Large intestine (tissue), 3 donors: ENCODE measurements at regions not wholly inside any gene's neighbourhood (a gene's known extent, or its start where the extent isn't known, plus 50 kb on each side); places are given as distances from the start of the nearest gene placed in this dataset.
"Not testable (repeated sequence)": the region's sequence is repeated elsewhere in the genome, so short reads cannot be mapped to it uniquely, and the experiment has no call there.

Experiments used
- DNase-seq, 2 donors: peaks; one replicate each; pipeline versions ENCODE4 v3.0.0 to v3.0.0-alpha.2; 2013
- H3K27ac ChIP-seq: one replicate; pipeline ENCODE4 v1.5.1; 2013; ENCODE audit warnings: low read length
- H3K27me3 ChIP-seq: 2 replicates; pipeline ENCODE4 v1.6.1; 2013; ENCODE audit warnings: low read length; ENCODE audit not compliant: control insufficient read depth, insufficient read depth
- H3K36me3 ChIP-seq: 2 replicates; pipeline ENCODE4 v1.6.1; 2013; ENCODE audit warnings: low read length; ENCODE audit not compliant: control insufficient read depth, insufficient read depth
- H3K4me1 ChIP-seq: one replicate; pipeline ENCODE4 v1.6.1; 2013; ENCODE audit warnings: low read length; ENCODE audit not compliant: control insufficient read depth, insufficient read depth
- H3K4me3 ChIP-seq: one replicate; pipeline ENCODE4 v1.5.1; 2013; ENCODE audit warnings: low read length
- H3K9me3 ChIP-seq: one replicate; pipeline ENCODE4 v1.6.1; 2013; ENCODE audit warnings: mild to moderate bottlenecking, low read depth, low read length, moderate library complexity; ENCODE audit not compliant: control insufficient read depth
- WGBS: methylation state at CpG from one replicate; pipeline ENCODE4 v1.1.5; 2013; ENCODE audit warnings: low lambda C conversion rate; ENCODE audit not compliant: insufficient coverage; 5-methylcytosine and 5-hydroxymethylcytosine counted together

DNA sequence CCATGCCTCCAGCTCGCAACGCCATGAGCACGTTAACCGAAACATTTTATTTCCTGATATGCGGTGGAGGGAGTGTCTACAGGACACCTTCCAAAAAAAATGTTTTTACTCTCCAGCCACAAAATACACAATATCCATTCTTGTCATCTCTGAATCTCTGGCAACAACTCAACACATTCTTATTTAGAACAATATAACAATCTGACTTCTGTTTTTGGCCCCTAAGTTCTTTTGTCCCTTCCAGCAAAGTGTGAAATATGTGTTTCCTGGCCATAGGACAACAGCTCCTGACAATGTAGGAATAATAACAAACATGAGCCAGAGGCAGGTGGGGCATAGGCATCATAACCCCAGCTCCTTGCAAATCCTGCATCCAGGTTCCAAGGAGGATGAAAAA lies 163.0 kb downstream of the DDX1 start:
- no peak overlapping the region for H3K4me3 ChIP-seq

DNA sequence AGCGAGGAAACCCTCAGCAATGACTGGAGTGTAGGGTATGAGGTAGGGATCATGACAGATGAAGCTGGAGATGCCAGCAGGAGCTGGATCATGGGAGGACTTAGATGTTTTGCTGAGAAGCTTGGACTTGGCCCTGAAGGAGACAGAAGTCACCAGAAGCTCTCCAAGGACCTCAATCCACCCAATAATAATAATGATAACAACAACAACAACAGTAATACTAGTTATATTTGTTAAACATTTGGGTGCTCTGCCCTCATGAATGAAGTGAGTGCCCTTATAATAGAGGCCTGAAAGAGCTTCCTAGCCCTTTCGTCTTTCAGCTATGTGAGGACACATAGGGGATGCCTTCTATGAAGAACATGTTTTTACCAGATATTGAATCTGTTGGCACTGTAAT lies 163.9 kb downstream of the DDX1 start:
- whole genome bisulfite sequencing = no CpG with 5 or more reads among the region's 2 CpGs

More for the DNA sequence above, 163.0 kb downstream of the DDX1 start:
- no peaks in the 10 kb centered on the region for H3K36me3 ChIP-seq
- no peak overlapping the region for H3K27ac ChIP-seq
- WGBS = 14% methylated on average over 1 of the region's 5 CpGs
- peaks cover 3% of the 10 kb centered on the region for H3K9me3 ChIP-seq
- H3K27me3 ChIP-seq = no peaks in the 10 kb centered on the region
- no peak for DNase-seq
- H3K4me1 ChIP-seq = no peaks in the 10 kb centered on the region

DNA sequence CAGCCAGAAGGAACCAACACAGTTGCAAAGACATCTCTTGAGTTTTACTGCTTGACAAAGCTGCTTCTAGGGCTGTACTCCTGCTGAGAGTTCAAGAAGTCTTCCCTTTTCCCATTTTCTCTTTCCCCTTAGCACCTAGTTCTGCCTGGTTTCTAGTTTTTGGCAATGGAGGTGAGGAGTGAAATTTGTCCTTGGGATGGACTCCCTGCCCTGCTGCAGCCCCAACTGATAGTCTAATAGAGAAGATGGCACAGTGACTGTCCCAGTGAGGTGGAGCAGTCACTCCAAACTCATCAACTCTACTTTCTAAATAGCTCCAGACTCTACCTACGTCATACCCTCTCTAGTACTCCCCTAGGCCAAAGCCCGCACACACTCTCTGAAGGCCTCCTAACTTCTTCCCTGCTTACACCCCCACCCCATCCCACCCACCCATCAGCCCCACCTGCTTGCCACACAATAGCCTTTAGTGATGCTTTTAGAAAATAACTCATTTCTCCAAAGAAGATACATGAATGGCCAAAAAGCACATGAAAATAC lies 164.4 kb downstream of the DDX1 start:
- Histone ChIP-seq H3K36me3 (no peaks in the 10 kb centered on the region), H3K27me3 (no peaks in the 10 kb centered on the region), H3K4me1 (no peaks in the 10 kb centered on the region), H3K27ac (no peak overlapping the region), H3K9me3 (peaks cover 3% of the 10 kb centered on the region), H3K4me3 (no peak overlapping the region)
- no CpG with 5 or more reads among the region's 2 CpGs for WGBS
- no peak for DNase-seq

More for the DNA sequence above, 163.9 kb downstream of the DDX1 start:
- Histone ChIP-seq H3K36me3 (no peaks in the 10 kb centered on the region), H3K4me1 (no peaks in the 10 kb centered on the region), H3K27ac (no peak overlapping the region), H3K4me3 (no peak overlapping the region), H3K9me3 (peaks cover 3% of the 10 kb centered on the region), H3K27me3 (no peaks in the 10 kb centered on the region)
- no peak for DNase-seq

DNA sequence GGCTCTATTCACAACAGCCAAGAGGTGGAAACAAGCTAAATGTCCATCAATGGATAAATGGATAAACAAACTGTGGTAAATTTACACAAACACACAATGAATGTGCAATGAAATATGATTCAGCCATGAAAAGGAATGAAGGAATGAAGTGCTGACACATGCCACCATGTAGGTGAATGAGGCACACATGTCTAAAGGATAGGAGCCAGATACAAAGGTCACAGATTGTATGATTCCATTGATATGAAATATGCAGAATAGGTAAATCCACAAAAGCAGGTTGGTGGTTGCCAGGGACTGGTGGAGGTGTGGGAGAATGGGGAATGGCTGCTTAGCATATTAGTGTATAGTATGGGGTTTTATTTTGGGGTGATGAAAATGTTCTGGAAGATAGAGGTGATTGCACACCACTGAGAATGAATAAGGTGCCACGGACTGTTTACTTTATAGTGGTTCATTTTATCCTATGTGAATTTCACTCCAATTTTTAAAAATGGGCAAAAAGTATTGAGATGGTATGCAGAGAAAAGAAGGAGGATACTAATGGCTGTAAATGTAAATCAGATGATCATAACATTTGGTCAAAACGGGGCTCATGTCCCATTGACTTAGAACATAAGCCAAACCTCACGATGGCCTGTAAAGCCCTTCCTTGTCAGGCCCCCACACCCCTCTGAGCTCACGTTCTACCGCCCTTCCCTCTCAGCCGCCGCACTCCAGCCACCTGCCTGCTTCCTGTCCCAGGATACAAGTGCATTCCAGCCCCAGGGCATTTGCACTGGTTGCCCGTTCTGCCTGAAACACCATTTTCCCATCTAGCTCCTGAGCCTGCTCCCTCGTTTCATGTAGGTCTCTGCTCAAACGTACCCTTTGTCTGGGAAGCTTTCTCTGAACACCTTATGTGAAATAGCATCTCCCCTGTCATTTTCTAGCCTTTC lies 165.5 kb downstream of the DDX1 start:
- WGBS = 83% methylated on average over 4 of the region's 10 CpGs

DNA sequence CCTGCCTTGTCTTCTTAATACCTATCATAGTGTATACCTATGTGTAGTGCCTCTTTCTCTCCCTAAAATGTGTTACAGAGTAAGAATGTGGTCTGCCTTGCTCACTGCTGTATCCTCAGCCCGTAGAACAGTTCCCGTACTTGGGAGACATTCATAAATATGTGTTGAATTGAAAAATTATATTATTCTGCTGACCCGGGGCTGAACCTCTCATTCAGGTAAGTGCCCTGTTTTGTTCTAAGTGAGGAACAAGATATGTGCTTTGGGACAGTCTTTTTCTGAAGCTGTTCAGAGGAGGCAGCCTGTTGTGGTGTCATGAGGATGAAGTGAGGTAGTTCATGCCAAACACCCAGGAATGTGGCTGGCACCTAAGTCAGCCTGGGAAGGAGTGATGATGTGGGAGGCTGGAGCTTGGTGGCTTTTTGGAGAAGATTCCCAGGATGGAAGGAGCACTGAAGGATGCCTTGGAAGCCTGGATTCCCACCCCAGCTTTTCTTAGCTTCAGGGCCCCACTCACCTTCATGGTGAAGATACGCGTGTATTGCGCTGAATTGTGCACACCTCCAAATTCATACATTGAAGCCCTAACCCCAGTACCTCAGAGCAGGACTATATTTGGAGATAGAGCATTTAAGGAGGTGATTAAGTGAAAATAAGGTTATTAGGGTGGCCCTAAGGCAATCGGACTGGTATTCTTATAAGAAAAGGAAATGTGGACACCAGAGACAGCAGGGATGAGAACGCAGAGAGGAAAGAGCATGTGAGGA lies 166.3 kb downstream of the DDX1 start:
- peaks cover 3% of the 10 kb centered on the region for H3K9me3 ChIP-seq
- H3K27ac ChIP-seq = no peak overlapping the region
- H3K36me3 ChIP-seq = no peaks in the 10 kb centered on the region
- 100% methylated on average over 1 of the region's 8 CpGs for WGBS
- H3K4me1 ChIP-seq = no peaks in the 10 kb centered on the region
- no peaks in the 10 kb centered on the region for H3K27me3 ChIP-seq
- DNase-seq = no peak
- H3K4me3 ChIP-seq = no peak overlapping the region

More for the DNA sequence above, 165.5 kb downstream of the DDX1 start:
- H3K36me3 ChIP-seq = no peaks in the 10 kb centered on the region
- H3K4me1 ChIP-seq = no peaks in the 10 kb centered on the region
- no peaks in the 10 kb centered on the region for H3K27me3 ChIP-seq
- DNase-seq = no peak
- H3K9me3 ChIP-seq = peaks cover 3% of the 10 kb centered on the region
- H3K27ac ChIP-seq = no peak overlapping the region
- no peak overlapping the region for H3K4me3 ChIP-seq

DNA sequence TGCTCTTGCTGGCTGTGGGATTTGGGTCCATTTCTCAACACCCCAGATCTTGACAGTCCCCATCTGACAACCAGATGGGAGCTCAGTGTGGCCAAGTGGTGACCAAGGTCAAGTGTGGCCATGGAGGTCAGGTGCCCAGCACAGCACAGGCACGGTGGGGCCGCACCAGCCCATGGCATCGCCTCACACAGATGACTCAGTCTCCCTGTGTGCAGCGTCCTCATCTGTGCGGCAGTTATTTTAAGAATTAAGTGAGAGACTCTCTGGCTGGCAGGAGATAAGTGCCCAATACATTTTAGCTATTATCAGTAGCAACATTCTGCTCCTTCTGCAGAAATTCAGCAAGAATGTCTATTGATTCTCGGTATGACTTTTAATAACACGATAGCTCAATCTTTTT lies 167.2 kb downstream of the DDX1 start:
- Histone ChIP-seq H3K4me3 (no peak overlapping the region), H3K27me3 (no peaks in the 10 kb centered on the region), H3K36me3 (no peaks in the 10 kb centered on the region), H3K4me1 (no peaks in the 10 kb centered on the region), H3K27ac (no peak overlapping the region), H3K9me3 (peaks cover 3% of the 10 kb centered on the region)
- WGBS = 100% methylated on average over 2 of the region's 7 CpGs
- no peak for DNase-seq

DNA sequence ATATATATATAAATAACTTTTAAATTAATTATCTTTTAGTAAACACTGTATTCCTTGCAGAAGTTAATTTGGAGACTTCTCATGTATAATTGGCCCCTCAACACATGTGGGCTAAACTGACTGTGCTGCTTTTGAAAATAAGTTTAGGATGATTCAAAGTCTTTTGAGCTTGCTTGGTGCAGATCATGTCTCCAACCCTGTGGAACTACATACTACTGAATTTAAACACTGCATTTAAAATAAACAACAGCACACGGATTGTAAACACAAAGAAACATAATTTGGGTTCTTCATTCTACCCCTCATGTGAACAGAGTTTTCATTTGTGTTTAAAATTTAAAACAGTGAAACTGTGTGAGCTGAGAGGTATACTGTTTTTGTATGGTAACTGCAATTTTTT lies 167.7 kb downstream of the DDX1 start:
- Histone ChIP-seq H3K4me1 (no peaks in the 10 kb centered on the region), H3K36me3 (no peaks in the 10 kb centered on the region), H3K9me3 (peaks cover 3% of the 10 kb centered on the region), H3K27me3 (no peaks in the 10 kb centered on the region), H3K4me3 (no peak overlapping the region), H3K27ac (no peak overlapping the region)
- no CpG with 5 or more reads among the region's 1 CpG for WGBS
- no peak for DNase-seq

DNA sequence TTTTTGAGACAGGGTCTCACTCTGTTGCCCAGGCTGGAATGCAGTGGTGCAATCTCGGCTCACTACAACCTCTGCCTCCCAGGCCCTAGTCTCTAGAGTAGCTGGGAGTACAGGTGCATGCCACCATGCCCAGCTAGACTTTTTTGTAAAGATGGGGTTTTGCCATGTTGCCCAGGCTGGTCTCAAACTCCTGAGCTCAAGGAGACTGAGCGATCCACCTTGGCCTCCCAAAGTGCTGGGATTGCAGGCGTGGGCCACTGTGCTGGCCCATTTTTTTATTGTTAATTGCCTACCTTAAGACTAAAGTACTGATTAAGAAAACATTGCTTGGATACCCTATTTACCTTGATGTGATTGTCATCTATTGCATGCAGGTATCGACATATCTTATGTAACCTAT lies 168.1 kb downstream of the DDX1 start:
- H3K27me3 ChIP-seq, H3K4me3 ChIP-seq, H3K9me3 ChIP-seq, DNase-seq, H3K4me1 ChIP-seq, H3K27ac ChIP-seq, H3K36me3 ChIP-seq: not testable (repeated sequence)
- WGBS = 92% methylated on average over 2 of the region's 4 CpGs

DNA sequence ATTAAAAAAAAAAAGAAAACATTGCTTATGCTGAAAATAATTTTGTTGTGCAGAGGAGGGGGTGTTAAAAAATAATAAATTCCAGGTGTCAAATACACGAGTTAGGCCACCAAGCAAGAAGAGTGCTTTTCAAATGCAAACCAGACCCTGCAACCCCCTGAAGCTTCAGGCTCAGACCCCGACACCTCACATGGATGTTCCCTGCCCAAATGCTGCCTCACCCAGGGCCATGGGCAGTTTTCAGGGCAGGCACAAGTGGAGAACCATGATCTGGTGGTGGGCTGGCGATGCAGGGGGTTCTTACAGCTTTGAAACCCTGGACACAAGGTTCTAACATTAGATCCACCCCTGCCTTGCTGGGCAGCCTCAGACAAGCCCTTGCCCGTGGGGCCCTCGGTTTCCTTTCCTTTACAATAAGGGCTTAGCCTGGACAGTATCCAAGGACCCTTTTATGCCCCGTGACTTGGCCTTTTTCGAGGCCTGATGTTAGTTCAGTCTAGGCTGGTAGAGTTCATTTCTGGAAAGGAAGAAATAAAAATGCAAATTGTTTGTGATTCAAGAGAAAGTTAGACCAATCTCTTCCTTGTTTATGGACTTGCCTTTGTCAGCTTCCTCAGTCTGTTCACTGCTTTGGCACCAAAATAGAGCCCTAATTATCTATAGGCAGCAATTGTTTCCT lies 168.7 kb downstream of the DDX1 start:
- WGBS = no CpG with 5 or more reads among the region's 7 CpGs
- no peak for DNase-seq

DNA sequence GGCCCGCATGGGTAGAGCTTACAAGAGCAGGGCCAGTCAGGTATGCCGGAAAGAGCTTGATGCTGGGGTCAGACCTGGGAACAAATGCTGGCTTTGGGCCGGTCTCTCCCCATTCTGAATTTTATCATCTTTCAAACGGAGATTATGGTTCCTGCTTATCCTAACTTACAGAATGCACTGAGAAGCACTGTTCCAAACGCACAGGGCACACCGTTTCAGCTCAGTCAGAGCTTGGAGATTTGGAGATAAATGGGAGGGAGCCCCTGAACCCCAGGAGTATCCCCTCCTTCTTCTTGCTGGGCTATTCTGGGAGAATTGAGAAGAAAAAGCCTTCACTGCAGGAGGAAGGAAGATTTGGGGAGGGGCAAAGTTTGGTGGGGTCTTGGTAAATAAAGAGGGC lies 169.4 kb downstream of the DDX1 start:
- no CpG with 5 or more reads among the region's 6 CpGs for WGBS
- Histone ChIP-seq H3K27ac (no peak overlapping the region), H3K9me3 (peaks cover 3% of the 10 kb centered on the region)

More for the DNA sequence above, 168.7 kb downstream of the DDX1 start:
- Histone ChIP-seq H3K27me3 (no peaks in the 10 kb centered on the region), H3K27ac (no peak overlapping the region), H3K36me3 (no peaks in the 10 kb centered on the region), H3K4me3 (no peak overlapping the region), H3K4me1 (no peaks in the 10 kb centered on the region), H3K9me3 (peaks cover 3% of the 10 kb centered on the region)

More for the DNA sequence above, 169.4 kb downstream of the DDX1 start:
- no peaks in the 10 kb centered on the region for H3K36me3 ChIP-seq
- no peak for DNase-seq
- no peak overlapping the region for H3K4me3 ChIP-seq
- no peaks in the 10 kb centered on the region for H3K27me3 ChIP-seq
- H3K4me1 ChIP-seq = no peaks in the 10 kb centered on the region
